ENCODE measurements at regions not wholly inside any gene's neighbourhood (a gene's known extent, or its start where the extent isn't known, plus 50 kb on each side); places are given as distances from the start of the nearest gene placed in this dataset.

DNA sequence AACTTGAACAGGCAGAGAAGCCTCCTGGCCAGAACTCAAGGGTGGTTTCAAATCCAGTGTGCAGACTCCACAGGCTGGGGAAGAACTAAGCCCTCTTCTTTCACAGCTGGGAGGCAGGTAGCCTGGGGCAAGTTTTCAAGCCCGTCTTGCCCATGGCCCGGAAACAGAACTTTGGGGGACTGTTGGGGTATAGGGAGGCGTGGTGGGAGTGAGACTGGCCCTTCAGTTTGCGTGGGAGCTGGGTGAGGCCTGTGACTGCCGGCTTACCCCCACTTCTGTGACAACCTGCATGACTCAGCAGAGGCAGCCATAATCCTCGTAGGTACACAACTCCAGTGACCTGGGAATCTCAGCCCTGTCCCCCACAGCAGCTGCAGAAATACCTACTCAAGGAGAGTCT lies 1125.7 kb downstream of the HACE1 start:
- no peak for TF ChIP-seq POLR2AphosphoS5 (IDR thresholded peaks at IDR 0.05; ENCODE audit: low read depth, low read length)
- no peak for TF ChIP-seq JUND (CRISPR knock-in tag; IDR thresholded peaks at IDR 0.05)
- TF ChIP-seq ZZZ3 (CRISPR knock-in tag; IDR thresholded peaks at IDR 0.05; ENCODE audit: borderline replicate concordance): no peak
- TF ChIP-seq AGO1 (IDR thresholded peaks at IDR 0.05; ENCODE audit: low read depth, low read length, poor library complexity, severe bottlenecking): no peak
- TF ChIP-seq ZNF879 (CRISPR knock-in tag; IDR thresholded peaks at IDR 0.05): no peak
- TF ChIP-seq TAF1 (CRISPR knock-in tag; IDR thresholded peaks at IDR 0.05): no peak
- TF ChIP-seq ZNF12 (CRISPR knock-in tag; IDR thresholded peaks at IDR 0.05): no peak
- TF ChIP-seq ZNF260 (CRISPR knock-in tag; IDR thresholded peaks at IDR 0.05; ENCODE audit: borderline replicate concordance, low read depth): no peak
- TF ChIP-seq, protein P1, sequence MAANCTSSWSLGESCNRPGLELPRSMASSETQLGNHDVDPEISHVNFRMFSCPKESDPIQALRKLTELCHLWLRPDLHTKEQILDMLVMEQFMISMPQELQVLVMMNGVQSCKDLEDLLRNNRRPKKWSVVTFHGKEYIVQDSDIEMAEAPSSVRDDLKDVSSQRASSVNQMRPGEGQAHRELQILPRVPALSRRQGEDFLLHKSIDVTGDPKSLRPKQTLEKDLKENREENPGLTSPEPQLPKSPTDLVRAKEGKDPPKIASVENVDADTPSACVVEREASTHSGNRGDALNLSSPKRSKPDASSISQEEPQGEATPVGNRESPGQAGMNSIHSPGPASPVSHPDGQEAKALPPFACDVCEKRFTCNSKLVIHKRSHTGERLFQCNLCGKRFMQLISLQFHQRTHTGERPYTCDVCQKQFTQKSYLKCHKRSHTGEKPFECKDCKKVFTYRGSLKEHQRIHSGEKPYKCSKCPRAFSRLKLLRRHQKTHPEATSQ (CRISPR knock-in tag; IDR thresholded peaks at IDR 0.05; ENCODE audit: borderline replicate concordance): no peak
- TF ChIP-seq, protein P2, sequence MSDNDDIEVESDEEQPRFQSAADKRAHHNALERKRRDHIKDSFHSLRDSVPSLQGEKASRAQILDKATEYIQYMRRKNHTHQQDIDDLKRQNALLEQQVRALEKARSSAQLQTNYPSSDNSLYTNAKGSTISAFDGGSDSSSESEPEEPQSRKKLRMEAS (IDR thresholded peaks at IDR 0.05): no peak
- TF ChIP-seq HNRNPH1 (optimal IDR thresholded peaks at IDR 0.05; ENCODE audit: low read depth, low read length): no peak
- no peak for TF ChIP-seq RBAK (CRISPR knock-in tag; IDR thresholded peaks at IDR 0.05)
- TF ChIP-seq ZNF558 (CRISPR knock-in tag; IDR thresholded peaks at IDR 0.05; ENCODE audit: borderline replicate concordance): no peak

Data from HepG2 (cell line).